Trophoblast cell (in vitro differentiated cells and primary cell): ENCODE measurements at regions not wholly inside any gene's neighbourhood (a gene's known extent, or its start where the extent isn't known, plus 50 kb on each side); places are given as distances from the start of the nearest gene placed in this dataset.

Experiments
- DNase-seq, 2 donors: peaks; one replicate each; pipeline ENCODE4 v3.0.0-alpha.2; 2016
- H2AFZ ChIP-seq: 2 replicates; pipeline ENCODE4 v1.6.1; 2013; ENCODE audit warnings: low read length, moderate library complexity, mild to moderate bottlenecking; ENCODE audit not compliant: insufficient read depth, poor library complexity
- H2AK5ac ChIP-seq: 2 replicates; pipeline ENCODE4 v1.6.1; 2013; ENCODE audit warnings: mild to moderate bottlenecking, low read length
- H2BK120ac ChIP-seq: 2 replicates; pipeline ENCODE4 v1.6.1; 2013; ENCODE audit warnings: low read length, mild to moderate bottlenecking, moderate library complexity; ENCODE audit not compliant: insufficient read depth, poor library complexity
- H2BK12ac ChIP-seq: 2 replicates; pipeline ENCODE4 v1.6.1; 2013; ENCODE audit warnings: mild to moderate bottlenecking, low read length, moderate library complexity
- H2BK5ac ChIP-seq: 2 replicates; pipeline ENCODE4 v1.6.1; 2013; ENCODE audit warnings: low read length, low read depth, moderate library complexity, mild to moderate bottlenecking; ENCODE audit not compliant: poor library complexity
- H3K14ac ChIP-seq: 2 replicates; pipeline ENCODE4 v1.6.1; 2013; ENCODE audit warnings: mild to moderate bottlenecking, low read length
- H3K18ac ChIP-seq: 2 replicates; pipeline ENCODE4 v1.6.1; 2013; ENCODE audit warnings: mild to moderate bottlenecking, low read length
- H3K23ac ChIP-seq: 2 replicates; pipeline ENCODE4 v1.6.1; 2013; ENCODE audit warnings: low read length
- H3K27ac ChIP-seq: 2 replicates; pipeline ENCODE4 v1.5.1; 2013; ENCODE audit warnings: low read depth, mild to moderate bottlenecking, inconsistent platforms, low read length, moderate library complexity
- H3K27me3 ChIP-seq: 2 replicates; pipeline ENCODE4 v1.6.1; 2013; ENCODE audit warnings: inconsistent platforms, mild to moderate bottlenecking, low read length, moderate library complexity; ENCODE audit not compliant: insufficient read depth
- H3K36me3 ChIP-seq, 2 experiments: 1 replicate in 1 of 2; 2 replicates in 1 of 2; pipeline ENCODE4 v1.6.1; 2013; ENCODE audit warnings: low read length in 2 of 2, mild to moderate bottlenecking in 2 of 2, moderate library complexity in 1 of 2; ENCODE audit not compliant: insufficient read depth in 2 of 2, control insufficient read depth in 1 of 2
- H3K4ac ChIP-seq: 2 replicates; pipeline ENCODE4 v1.6.1; 2013; ENCODE audit warnings: low read depth, mild to moderate bottlenecking, low read length, moderate library complexity
- H3K4me1 ChIP-seq, 2 experiments: 1 replicate in 1 of 2; 2 replicates in 1 of 2; pipeline ENCODE4 v1.6.1; 2013; ENCODE audit warnings: low read length in 2 of 2, mild to moderate bottlenecking in 2 of 2, moderate library complexity in 1 of 2; ENCODE audit not compliant: insufficient read depth in 2 of 2, control insufficient read depth in 1 of 2
- H3K4me2 ChIP-seq: 2 replicates; pipeline ENCODE4 v1.6.1; 2013; ENCODE audit warnings: inconsistent platforms, mild to moderate bottlenecking, low read length, moderate library complexity
- H3K4me3 ChIP-seq: 2 replicates; pipeline ENCODE4 v1.5.1; 2013; ENCODE audit warnings: mild to moderate bottlenecking, low read depth, low read length, inconsistent platforms
- H3K79me1 ChIP-seq: one replicate; pipeline ENCODE4 v1.6.1; 2013; ENCODE audit warnings: low read length
- H3K79me2 ChIP-seq: 2 replicates; pipeline ENCODE4 v1.6.1; 2013; ENCODE audit warnings: low read length, mild to moderate bottlenecking; ENCODE audit not compliant: control insufficient read depth, insufficient read depth, poor library complexity
- H3K9ac ChIP-seq: 2 replicates; pipeline ENCODE4 v1.6.1; 2013; ENCODE audit warnings: mild to moderate bottlenecking, low read length
- H3K9me3 ChIP-seq: 2 replicates; pipeline ENCODE4 v1.6.1; 2013; ENCODE audit warnings: low read depth, mild to moderate bottlenecking, control low read depth, inconsistent platforms, low read length; ENCODE audit not compliant: insufficient read depth
- H4K12ac ChIP-seq: 2 replicates; pipeline ENCODE4 v1.6.1; 2013; ENCODE audit warnings: low read depth, mild to moderate bottlenecking, low read length, moderate library complexity
- H4K8ac ChIP-seq: 2 replicates; pipeline ENCODE4 v1.6.1; 2013; ENCODE audit warnings: low read depth, mild to moderate bottlenecking, low read length, moderate library complexity
- H4K91ac ChIP-seq: one replicate; pipeline ENCODE4 v1.6.1; 2013; ENCODE audit warnings: low read depth, mild to moderate bottlenecking, low read length, moderate library complexity
- WGBS: extraction: QIAGEN DNeasy Blood & Tissue Kit; methylation state at CpG from one replicate; pipeline ENCODE4 v1.1.7; 2013; ENCODE audit warnings: missing lambda C conversion rate; ENCODE audit not compliant: insufficient read length, insufficient coverage; ENCODE audit errors: extremely low coverage; 5-methylcytosine and 5-hydroxymethylcytosine counted together

DNA sequence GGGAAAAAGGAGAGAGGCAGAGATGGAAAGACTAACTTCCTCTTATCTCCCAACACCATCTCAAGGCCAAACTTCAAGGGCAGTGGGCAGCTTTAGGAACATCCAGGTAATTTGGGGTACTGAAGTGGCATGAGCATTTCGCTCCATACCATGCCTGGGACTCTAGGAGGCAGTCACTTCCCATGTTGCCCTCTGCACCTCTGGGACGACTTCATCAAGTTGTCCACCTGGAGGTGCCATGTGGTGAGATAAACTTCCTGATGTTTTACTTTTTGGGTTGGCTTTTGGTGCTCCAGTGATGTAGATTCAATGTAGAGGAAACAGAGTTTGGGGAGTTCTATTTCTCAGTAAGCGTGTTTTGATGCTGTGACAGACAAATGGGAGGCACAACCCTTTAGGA lies 56.3 kb upstream of the UPP2 start:
- no CpG with 5 or more reads among the region's 3 CpGs for WGBS
- H4K91ac ChIP-seq = no peak overlapping the region
- no peak overlapping the region for H3K4ac ChIP-seq
- H3K79me1 ChIP-seq = no peaks in the 10 kb centered on the region
- no peaks in the 10 kb centered on the region for H3K9me3 ChIP-seq
- H2BK5ac ChIP-seq = no peak overlapping the region
- H4K8ac ChIP-seq = no peak overlapping the region
- H2AFZ ChIP-seq = no peak overlapping the region
- H2BK12ac ChIP-seq = no peak overlapping the region
- no peak for DNase-seq
- H2BK120ac ChIP-seq = no peak overlapping the region
- H3K4me2 ChIP-seq = no peak overlapping the region
- H3K18ac ChIP-seq = no peak overlapping the region
- no peaks in the 10 kb centered on the region for H3K36me3 ChIP-seq
- H3K9ac ChIP-seq = no peak overlapping the region
- H2AK5ac ChIP-seq = no peak overlapping the region
- H3K27me3 ChIP-seq = no peaks in the 10 kb centered on the region
- H3K14ac ChIP-seq = no peak overlapping the region
- no peak overlapping the region for H3K27ac ChIP-seq
- H3K4me1 ChIP-seq = no peaks in the 10 kb centered on the region
- no peak overlapping the region for H4K12ac ChIP-seq
- no peaks in the 10 kb centered on the region for H3K79me2 ChIP-seq
- H3K23ac ChIP-seq = no peak overlapping the region
- H3K4me3 ChIP-seq = no peak overlapping the region

DNA sequence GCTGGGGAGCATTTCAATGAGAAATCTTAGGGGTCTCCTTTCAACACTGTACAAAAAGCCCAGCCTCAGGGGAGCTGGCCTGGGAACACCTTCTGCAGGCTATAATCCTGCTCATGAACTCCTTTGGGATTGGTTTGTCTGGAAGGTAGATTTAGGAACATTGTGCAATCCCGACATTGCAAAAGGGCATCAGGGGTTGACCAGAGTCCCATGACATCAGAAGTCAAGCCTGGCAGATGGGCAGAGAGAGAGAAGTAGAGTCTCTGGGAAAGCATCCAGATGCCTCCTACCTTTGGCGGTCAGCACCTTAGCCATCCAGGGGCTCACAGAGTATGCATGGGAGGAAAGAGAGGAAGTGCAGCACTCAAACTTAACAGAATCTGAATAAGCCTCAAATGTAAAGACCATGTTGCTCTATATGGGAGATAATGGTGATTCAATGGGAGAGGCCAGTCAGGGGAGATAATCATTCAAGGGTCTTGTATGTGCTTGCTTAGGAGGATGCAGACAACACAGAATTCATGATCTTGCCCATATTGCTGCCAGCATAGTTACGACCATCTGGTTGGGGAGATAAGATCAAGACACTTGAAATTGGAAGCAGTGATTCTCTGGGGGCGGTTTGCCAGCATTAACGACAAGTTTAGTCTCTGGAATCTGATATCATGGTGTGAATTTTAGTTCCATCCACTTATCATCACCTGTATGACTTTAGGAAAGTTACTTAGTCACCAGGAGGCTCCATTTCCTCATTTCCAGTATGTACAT lies 58.3 kb upstream of the UPP2 start:
- H2BK5ac ChIP-seq = no peak overlapping the region
- no peaks in the 10 kb centered on the region for H3K27me3 ChIP-seq
- H3K9ac ChIP-seq = no peak overlapping the region
- no peak overlapping the region for H4K8ac ChIP-seq
- no peak for DNase-seq
- H2AFZ ChIP-seq = no peak overlapping the region
- H2AK5ac ChIP-seq = no peak overlapping the region
- H4K12ac ChIP-seq = no peak overlapping the region
- H3K23ac ChIP-seq = no peak overlapping the region
- H3K4me1 ChIP-seq = no peaks in the 10 kb centered on the region
- no CpG with 5 or more reads among the region's 5 CpGs for WGBS
- no peak overlapping the region for H4K91ac ChIP-seq
- no peaks in the 10 kb centered on the region for H3K79me2 ChIP-seq
- H2BK12ac ChIP-seq = no peak overlapping the region
- no peak overlapping the region for H3K27ac ChIP-seq
- no peak overlapping the region for H3K4me3 ChIP-seq
- no peak overlapping the region for H3K18ac ChIP-seq
- no peaks in the 10 kb centered on the region for H3K79me1 ChIP-seq
- H2BK120ac ChIP-seq = no peak overlapping the region
- no peaks in the 10 kb centered on the region for H3K36me3 ChIP-seq
- H3K14ac ChIP-seq = no peak overlapping the region
- no peak overlapping the region for H3K4ac ChIP-seq
- H3K4me2 ChIP-seq = no peak overlapping the region
- no peaks in the 10 kb centered on the region for H3K9me3 ChIP-seq

DNA sequence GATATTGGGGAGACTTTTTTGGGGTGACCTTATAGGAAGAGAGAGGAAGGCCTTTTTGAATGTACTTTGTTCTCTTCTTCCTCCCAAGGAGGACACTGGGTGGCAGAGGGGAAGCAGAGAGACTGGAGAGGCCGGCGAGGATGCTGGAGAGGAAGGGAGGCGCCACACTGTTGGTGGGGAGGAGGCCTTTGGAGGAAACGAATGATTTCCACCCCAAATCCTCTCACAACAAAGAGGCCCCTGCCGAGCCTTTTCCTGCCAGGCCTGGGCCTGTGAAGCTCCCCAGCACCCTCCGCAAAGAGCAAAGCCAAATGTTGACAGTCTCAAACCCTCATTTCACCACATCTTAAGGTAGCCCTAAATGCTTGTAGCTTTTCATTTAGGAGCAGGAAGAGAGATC lies 59.0 kb upstream of the UPP2 start:
- H2AFZ ChIP-seq = no peak overlapping the region

DNA sequence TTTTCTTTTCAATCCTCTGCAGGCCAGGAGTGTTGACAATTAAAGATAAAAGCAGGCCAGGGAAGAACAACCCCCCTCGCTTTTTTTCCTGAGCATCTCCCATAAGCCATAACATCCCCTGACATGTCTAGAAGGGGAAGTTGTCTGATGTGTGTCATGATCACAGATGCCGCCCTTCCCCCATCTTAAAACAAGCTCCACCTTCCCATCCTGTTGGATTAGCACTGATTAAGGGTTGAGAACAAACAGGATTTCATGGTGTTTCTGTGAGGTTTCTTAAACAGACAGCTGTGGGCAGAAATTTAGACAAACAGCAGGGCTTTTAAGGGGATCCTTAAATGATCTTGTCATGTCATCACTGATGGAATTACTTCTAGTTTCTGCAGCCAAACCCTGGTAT lies 59.4 kb upstream of the UPP2 start:
- Histone ChIP-seq H3K4me3 (no peak overlapping the region), H2AFZ (no peak overlapping the region), H4K91ac (no peak overlapping the region), H3K14ac (no peak overlapping the region), H3K4me2 (no peak overlapping the region), H3K9ac (no peak overlapping the region), H3K9me3 (no peaks in the 10 kb centered on the region), H3K4me1 (no peaks in the 10 kb centered on the region), H3K18ac (no peak overlapping the region), H2BK5ac (no peak overlapping the region), H3K4ac (no peak overlapping the region), H3K79me1 (no peaks in the 10 kb centered on the region), H3K27me3 (no peaks in the 10 kb centered on the region), H3K79me2 (no peaks in the 10 kb centered on the region), H2BK120ac (no peak overlapping the region), H4K12ac (no peak overlapping the region), H3K27ac (no peak overlapping the region), H3K36me3 (no peaks in the 10 kb centered on the region), H2BK12ac (no peak overlapping the region), H3K23ac (no peak overlapping the region), H2AK5ac (no peak overlapping the region), H4K8ac (no peak overlapping the region)
- WGBS = no CpG with 5 or more reads among the region's 2 CpGs
- DNase-seq = no peak

More for the DNA sequence above, 59.0 kb upstream of the UPP2 start:
- Histone ChIP-seq H3K27ac (no peak overlapping the region), H2BK5ac (no peak overlapping the region), H3K9me3 (no peaks in the 10 kb centered on the region), H3K79me2 (no peaks in the 10 kb centered on the region), H3K79me1 (no peaks in the 10 kb centered on the region), H3K4me2 (no peak overlapping the region), H3K36me3 (no peaks in the 10 kb centered on the region), H3K14ac (no peak overlapping the region), H2BK120ac (no peak overlapping the region), H3K9ac (no peak overlapping the region), H3K4me1 (no peaks in the 10 kb centered on the region), H4K12ac (no peak overlapping the region), H3K4me3 (no peak overlapping the region), H3K4ac (no peak overlapping the region), H3K27me3 (no peaks in the 10 kb centered on the region), H4K8ac (no peak overlapping the region), H4K91ac (no peak overlapping the region), H3K18ac (no peak overlapping the region), H2AK5ac (no peak overlapping the region), H2BK12ac (no peak overlapping the region), H3K23ac (no peak overlapping the region)
- no peak for DNase-seq
- no CpG with 5 or more reads among the region's 6 CpGs for WGBS
